Thyroid gland (tissue), 4 donors: ENCODE measurements at regions not wholly inside any gene's neighbourhood (a gene's known extent, or its start where the extent isn't known, plus 50 kb on each side); places are given as distances from the start of the nearest gene placed in this dataset.

Experiments used
- POLR2A ChIP-seq, 2 donors: fragments of 450-650 bp; IDR thresholded peaks; one replicate each; pipeline ENCODE4 v1.6.1; 2017; ENCODE audit warnings: antibody characterized with exemption in 2 of 2, mild to moderate bottlenecking in 2 of 2, moderate library complexity in 1 of 2
- TF ChIP-seq, protein P1 (sequence below), 6 experiments: fragments of 200-600 bp in 3 of 6; fragments of 450-650 bp in 3 of 6; sonication (generic) in 3 of 6; IDR thresholded peaks; one replicate each; pipeline ENCODE4 v1.5.1; 2016 to 2019; ENCODE audit warnings: antibody characterized with exemption in 6 of 6, mild to moderate bottlenecking in 2 of 6, inconsistent platforms in 1 of 6, moderate library complexity in 1 of 6

DNA sequence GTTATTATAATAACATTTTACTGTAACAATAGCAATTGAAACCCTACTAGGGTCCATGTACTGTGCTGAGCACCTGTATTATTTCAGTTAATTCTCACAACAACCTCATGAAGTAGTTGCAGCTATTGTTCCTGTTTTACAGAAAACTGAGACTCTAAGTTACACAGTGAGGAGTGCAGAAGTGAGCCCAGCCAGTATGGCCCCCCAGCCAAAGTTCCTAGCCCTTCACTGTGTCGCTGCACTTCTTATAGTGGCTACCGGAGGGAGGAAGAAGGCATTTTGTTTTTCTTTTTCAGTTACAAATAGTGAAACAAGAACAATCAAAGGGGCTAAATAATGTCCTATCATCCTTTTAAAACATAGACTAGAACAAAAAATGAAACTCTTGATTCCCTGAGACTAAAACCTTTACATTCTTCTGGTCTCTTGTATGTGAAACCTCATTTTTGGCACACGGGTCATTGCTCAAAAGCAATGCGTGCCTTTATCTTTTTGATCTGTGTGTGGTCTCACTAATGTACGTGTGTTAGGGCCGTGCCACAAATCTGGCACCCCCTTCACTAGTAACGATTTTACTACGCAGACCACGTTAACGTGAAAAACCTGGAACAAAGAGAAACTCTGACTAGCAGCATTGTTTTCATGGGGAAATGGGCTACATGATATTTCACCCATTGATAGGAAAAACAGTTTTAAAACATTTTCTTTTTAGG is 88.7 kb downstream of the LLPH start:
- TF ChIP-seq, protein P1, sequence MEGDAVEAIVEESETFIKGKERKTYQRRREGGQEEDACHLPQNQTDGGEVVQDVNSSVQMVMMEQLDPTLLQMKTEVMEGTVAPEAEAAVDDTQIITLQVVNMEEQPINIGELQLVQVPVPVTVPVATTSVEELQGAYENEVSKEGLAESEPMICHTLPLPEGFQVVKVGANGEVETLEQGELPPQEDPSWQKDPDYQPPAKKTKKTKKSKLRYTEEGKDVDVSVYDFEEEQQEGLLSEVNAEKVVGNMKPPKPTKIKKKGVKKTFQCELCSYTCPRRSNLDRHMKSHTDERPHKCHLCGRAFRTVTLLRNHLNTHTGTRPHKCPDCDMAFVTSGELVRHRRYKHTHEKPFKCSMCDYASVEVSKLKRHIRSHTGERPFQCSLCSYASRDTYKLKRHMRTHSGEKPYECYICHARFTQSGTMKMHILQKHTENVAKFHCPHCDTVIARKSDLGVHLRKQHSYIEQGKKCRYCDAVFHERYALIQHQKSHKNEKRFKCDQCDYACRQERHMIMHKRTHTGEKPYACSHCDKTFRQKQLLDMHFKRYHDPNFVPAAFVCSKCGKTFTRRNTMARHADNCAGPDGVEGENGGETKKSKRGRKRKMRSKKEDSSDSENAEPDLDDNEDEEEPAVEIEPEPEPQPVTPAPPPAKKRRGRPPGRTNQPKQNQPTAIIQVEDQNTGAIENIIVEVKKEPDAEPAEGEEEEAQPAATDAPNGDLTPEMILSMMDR (IDR thresholded peaks at IDR 0.05), result no peak
- no peak for TF ChIP-seq POLR2A (IDR thresholded peaks at IDR 0.05)
